HK-2 (cell line): ENCODE measurements at regions not wholly inside any gene's neighbourhood (a gene's known extent, or its start where the extent isn't known, plus 50 kb on each side); places are given as distances from the start of the nearest gene placed in this dataset.

Source experiments
- DNase-seq: peaks from one replicate; pipeline ENCODE4 v3.0.0-alpha.2; 2018; ENCODE audit not compliant: unreplicated experiment

GRCh38 chr12:28601570-28602058, 411.4 kb downstream of the CCDC91 start:
- DNase-seq: no peak

GRCh38 chr12:28602786-28603185, 412.5 kb downstream of the CCDC91 start:
- DNase-seq: no peak

- DNase-seq: no peak
These were observed 413.0 kb downstream of the CCDC91 start for GRCh38 chr12:28603239-28603638.

GRCh38 chr12:28603801-28604200, 413.5 kb downstream of the CCDC91 start:
- no peak for DNase-seq

- DNase-seq: no peak
These were observed 414.0 kb downstream of the CCDC91 start for GRCh38 chr12:28604240-28604639.

- DNase-seq: no peak
These were observed 416.8 kb downstream of the CCDC91 start for GRCh38 chr12:28606967-28607557.

- no peak for DNase-seq
These were observed 420.3 kb downstream of the CCDC91 start for GRCh38 chr12:28610401-28611114.

- DNase-seq: no peak
These were observed 420.8 kb downstream of the CCDC91 start for GRCh38 chr12:28611115-28611435.

- DNase-seq: no peak
These were observed 421.2 kb downstream of the CCDC91 start for GRCh38 chr12:28611449-28611848.

GRCh38 chr12:28618171-28618570, 427.9 kb downstream of the CCDC91 start:
- DNase-seq: no peak

- DNase-seq: no peak
These were observed 428.5 kb downstream of the CCDC91 start for GRCh38 chr12:28618772-28619171.

- no peak for DNase-seq
These were observed 430.0 kb downstream of the CCDC91 start for GRCh38 chr12:28620281-28620680.

- DNase-seq: no peak
These were observed 432.1 kb downstream of the CCDC91 start for GRCh38 chr12:28622406-28622805.

GRCh38 chr12:28626504-28626903, 436.2 kb downstream of the CCDC91 start:
- no peak for DNase-seq

- DNase-seq: no peak
These were observed 439.4 kb downstream of the CCDC91 start for GRCh38 chr12:28629691-28630090.

GRCh38 chr12:28631831-28632230, 441.6 kb downstream of the CCDC91 start:
- DNase-seq: no peak

GRCh38 chr12:28640519-28640918, 450.3 kb downstream of the CCDC91 start:
- DNase-seq: no peak

GRCh38 chr12:28645436-28645835, 455.2 kb downstream of the CCDC91 start:
- DNase-seq: no peak

- DNase-seq: no peak
These were observed 455.6 kb downstream of the CCDC91 start for GRCh38 chr12:28645891-28646290.

- DNase-seq: no peak
These were observed 460.6 kb downstream of the CCDC91 start for GRCh38 chr12:28650906-28651305.

- DNase-seq: no peak
These were observed 462.0 kb downstream of the CCDC91 start for GRCh38 chr12:28652239-28652638.

GRCh38 chr12:28681980-28682379, 467.1 kb upstream of the FAR2 start:
- no peak for DNase-seq

- DNase-seq: no peak
These were observed 465.7 kb upstream of the FAR2 start for GRCh38 chr12:28683366-28683765.
